HEK293T (cell line): ENCODE measurements at regions not wholly inside any gene's neighbourhood (a gene's known extent, or its start where the extent isn't known, plus 50 kb on each side); places are given as distances from the start of the nearest gene placed in this dataset.

ENCODE experiments used
- CTCF ChIA-PET: fragments of 350-600 bp; formaldehyde crosslinking; extraction: SDS; loops from one replicate; lab custom pipeline; 2021; ENCODE audit warnings: antibody characterized with exemption, inconsistent platforms; lab: Yijun Ruan, JAX
- POLR2A ChIA-PET: fragments of 350-600 bp; formaldehyde crosslinking; extraction: SDS; loops from one replicate; lab custom pipeline; 2020; ENCODE audit warnings: antibody characterized with exemption, inconsistent platforms; lab: Yijun Ruan, JAX
- DNase-seq: peaks from one replicate; pipeline ENCODE4 v3.0.0; 2012; ENCODE audit warnings: mixed read lengths; ENCODE audit errors: extremely low spot score
- ARNT ChIP-seq: fragments of 450-650 bp; IDR thresholded peaks from 2 replicates; pipeline ENCODE4 v1.6.1; 2017; ENCODE audit warnings: mild to moderate bottlenecking
- BHLHE40 ChIP-seq: fragments of 450-650 bp; IDR thresholded peaks from 2 replicates; pipeline ENCODE4 v1.6.1; 2016; ENCODE audit warnings: mild to moderate bottlenecking, moderate library complexity, borderline replicate concordance
- CTBP1 ChIP-seq: fragments of 450-650 bp; IDR thresholded peaks from 2 replicates; pipeline ENCODE4 v1.6.1; 2016; ENCODE audit warnings: borderline replicate concordance
- ELF4 ChIP-seq: fragments of 450-650 bp; IDR thresholded peaks from 2 replicates; pipeline ENCODE4 v1.6.1; 2017; ENCODE audit warnings: antibody characterized with exemption
- FOXA1 ChIP-seq: fragments of 450-650 bp; IDR thresholded peaks from 2 replicates; pipeline ENCODE4 v1.6.1; 2016; ENCODE audit warnings: mild to moderate bottlenecking
- FOXK2 ChIP-seq: fragments of 450-650 bp; IDR thresholded peaks from 2 replicates; pipeline ENCODE4 v1.6.1; 2016; ENCODE audit warnings: mild to moderate bottlenecking
- FOXM1 ChIP-seq: fragments of 450-650 bp; IDR thresholded peaks from 2 replicates; pipeline ENCODE4 v1.6.1; 2017; ENCODE audit warnings: mild to moderate bottlenecking, borderline replicate concordance
- HDGF ChIP-seq: fragments of 450-650 bp; IDR thresholded peaks from 2 replicates; pipeline ENCODE4 v1.6.1; 2017; ENCODE audit warnings: antibody characterized with exemption, borderline replicate concordance
- L3MBTL2 ChIP-seq: fragments of 450-650 bp; conservative IDR thresholded peaks from 2 replicates; pipeline ENCODE4 v1.6.1; 2016; ENCODE audit warnings: mild to moderate bottlenecking
- LEF1 ChIP-seq: fragments of 450-650 bp; IDR thresholded peaks from 2 replicates; pipeline ENCODE4 v1.6.1; 2017; ENCODE audit warnings: mild to moderate bottlenecking, borderline replicate concordance
- NFRKB ChIP-seq: fragments of 450-650 bp; IDR thresholded peaks from 2 replicates; pipeline ENCODE4 v1.6.1; 2016; ENCODE audit warnings: mild to moderate bottlenecking, moderate library complexity
- SP1 ChIP-seq: fragments of 450-650 bp; IDR thresholded peaks from 2 replicates; pipeline ENCODE4 v1.6.1; 2017
- SUZ12 ChIP-seq: fragments of 450-650 bp; IDR thresholded peaks from 2 replicates; pipeline ENCODE4 v1.6.1; 2016; ENCODE audit warnings: mild to moderate bottlenecking
- TARDBP ChIP-seq: fragments of 450-650 bp; IDR thresholded peaks from 2 replicates; pipeline ENCODE4 v1.6.1; 2016
- ZNF384 ChIP-seq: fragments of 450-650 bp; IDR thresholded peaks from 2 replicates; pipeline ENCODE4 v1.6.1; 2016
- TF ChIP-seq, protein P1 (sequence below): fragments of 450-650 bp; IDR thresholded peaks from 2 replicates; pipeline ENCODE4 v1.6.1; 2016

GRCh38 chr3:39605837-39606236, 138.4 kb downstream of the MOBP start:
- DNase-seq = no peak
- TF ChIP-seq SP1 (no peak), LEF1 (no peak)
- POLR2A ChIA-PET = no interaction called here
- CTCF ChIA-PET = no interaction called here

- TF ChIP-seq L3MBTL2 (no peak), SP1 (no peak), FOXA1 (no peak), FOXK2 (no peak), LEF1 (no peak), ZNF384 (no peak), NFRKB (no peak), ARNT (no peak), CTBP1 (no peak), ELF4 (no peak), FOXM1 (no peak), HDGF (no peak), TARDBP (no peak), BHLHE40 (no peak), SUZ12 (no peak)
- TF ChIP-seq, protein P1, sequence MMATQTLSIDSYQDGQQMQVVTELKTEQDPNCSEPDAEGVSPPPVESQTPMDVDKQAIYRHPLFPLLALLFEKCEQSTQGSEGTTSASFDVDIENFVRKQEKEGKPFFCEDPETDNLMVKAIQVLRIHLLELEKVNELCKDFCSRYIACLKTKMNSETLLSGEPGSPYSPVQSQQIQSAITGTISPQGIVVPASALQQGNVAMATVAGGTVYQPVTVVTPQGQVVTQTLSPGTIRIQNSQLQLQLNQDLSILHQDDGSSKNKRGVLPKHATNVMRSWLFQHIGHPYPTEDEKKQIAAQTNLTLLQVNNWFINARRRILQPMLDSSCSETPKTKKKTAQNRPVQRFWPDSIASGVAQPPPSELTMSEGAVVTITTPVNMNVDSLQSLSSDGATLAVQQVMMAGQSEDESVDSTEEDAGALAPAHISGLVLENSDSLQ = no peak
- DNase-seq = no peak
- ChIA-PET POLR2A (no interaction called here), CTCF (no interaction called here)
These were observed 158.7 kb downstream of the MOBP start for GRCh38 chr3:39626198-39626597.

DNA sequence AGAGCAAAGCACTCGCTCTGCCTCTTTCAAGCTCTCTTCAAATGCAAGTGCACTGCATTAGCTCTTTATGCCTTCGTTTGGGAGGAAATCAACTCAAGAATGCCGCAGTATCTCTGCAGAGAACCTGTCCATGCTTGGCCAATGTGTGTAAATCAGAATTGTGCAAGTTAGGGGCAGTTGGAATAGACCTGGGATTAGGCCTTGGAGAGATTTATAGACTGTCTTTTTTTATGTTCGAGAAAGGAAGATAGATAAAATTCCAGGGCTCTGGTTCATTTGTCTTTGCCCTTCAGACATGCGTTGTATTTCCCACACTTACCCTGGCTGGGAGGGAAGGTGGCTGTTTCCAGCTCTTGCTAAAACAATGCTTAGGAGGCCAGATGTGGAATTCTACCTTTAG, 163.7 kb downstream of the MOBP start:
- ChIA-PET POLR2A (no interaction called here), CTCF (no interaction called here)
- DNase-seq = no peak
- TF ChIP-seq L3MBTL2 = no peak
- TF ChIP-seq FOXA1 = no peak
- TF ChIP-seq BHLHE40 = no peak
- no peak for TF ChIP-seq HDGF
- no peak for TF ChIP-seq SUZ12
- TF ChIP-seq FOXM1 = no peak
- no peak for TF ChIP-seq NFRKB
- no peak for TF ChIP-seq LEF1
- no peak for TF ChIP-seq SP1
- no peak for TF ChIP-seq CTBP1
- no peak for TF ChIP-seq FOXK2
- TF ChIP-seq ARNT = no peak
- TF ChIP-seq ELF4 = no peak
- TF ChIP-seq, protein P1 = no peak
- TF ChIP-seq TARDBP = no peak
- no peak for TF ChIP-seq ZNF384

GRCh38 chr3:39637807-39638206, 170.3 kb downstream of the MOBP start:
- no peak for TF ChIP-seq FOXM1
- no peak for TF ChIP-seq BHLHE40
- TF ChIP-seq HDGF = no peak
- ChIA-PET POLR2A (no interaction called here), CTCF (interaction anchor here (0.6 kb wide), 3 partner anchors 79 to 494 kb away, joined by 3 to 4 read pairs (median 3); no protein-coding TSS in a partner anchor)

DNA sequence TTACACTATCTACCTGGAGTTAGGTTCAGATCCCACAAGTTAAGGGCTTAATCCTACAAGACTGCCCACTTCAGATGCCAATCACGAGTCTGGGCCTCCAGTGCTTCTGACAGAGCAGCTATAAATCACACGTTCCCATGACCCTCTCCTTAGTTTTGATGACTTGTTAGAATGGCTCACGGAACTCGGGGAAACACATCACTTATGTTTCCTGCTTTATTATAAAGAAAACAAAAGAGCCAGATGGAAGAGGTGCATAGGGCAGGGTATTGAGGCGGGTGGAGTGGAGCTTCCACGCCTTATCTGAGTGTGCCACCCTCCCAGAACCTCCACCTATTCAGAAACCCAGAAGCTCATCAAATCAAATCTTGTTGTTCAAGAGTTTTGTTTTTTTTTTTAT, 170.8 kb downstream of the MOBP start:
- POLR2A ChIA-PET = no interaction called here
- TF ChIP-seq L3MBTL2 (no peak), NFRKB (no peak), ZNF384 (no peak), SP1 (no peak), CTBP1 (no peak), FOXM1 (no peak), HDGF (no peak)
- TF ChIP-seq, protein P1 = 0 out of 2 replicates have a peak, but pooled peaks have one; percentile 6
- CTCF ChIA-PET = interaction anchor here (0.6 kb wide), 3 partner anchors 78 to 494 kb away, joined by 3 to 4 read pairs (median 3); no protein-coding TSS in a partner anchor
- no peak for DNase-seq

More at GRCh38 chr3:39637807-39638206, 170.3 kb downstream of the MOBP start:
- no peak for DNase-seq

- CTCF ChIA-PET = no interaction called here
- no peak for TF ChIP-seq FOXM1
- TF ChIP-seq NFRKB = no peak
- no peak for TF ChIP-seq L3MBTL2
- DNase-seq = no peak
- POLR2A ChIA-PET = no interaction called here
These were observed 169.8 kb upstream of the MYRIP start for GRCh38 chr3:39639344-39640236.

DNA sequence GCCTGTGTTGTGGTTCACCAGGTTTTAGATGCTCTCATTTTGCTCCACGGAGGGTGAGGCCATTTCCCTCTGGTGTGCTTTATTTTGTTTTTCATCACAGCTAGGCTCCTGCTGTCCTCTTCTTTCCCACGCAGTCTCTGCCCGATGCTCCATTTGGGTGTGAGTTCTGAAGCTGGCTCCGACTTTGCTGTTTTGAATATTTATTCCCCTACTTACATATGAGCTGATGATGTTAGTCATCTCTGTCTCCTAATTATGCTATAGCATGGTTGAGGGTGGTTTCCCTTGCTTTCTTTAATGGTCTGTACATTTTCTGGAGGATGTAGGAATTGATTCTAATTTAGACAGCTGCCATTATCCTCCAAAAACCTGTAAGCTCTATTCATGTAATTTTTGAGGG, 168.1 kb upstream of the MYRIP start:
- no peak for TF ChIP-seq BHLHE40
- no peak for TF ChIP-seq L3MBTL2
- TF ChIP-seq SUZ12 = no peak
- no peak for TF ChIP-seq TARDBP
- no peak for TF ChIP-seq FOXA1
- no peak for DNase-seq
- CTCF ChIA-PET = no interaction called here
- POLR2A ChIA-PET = no interaction called here
